HEK293 (cell line): ENCODE measurements at regions not wholly inside any gene's neighbourhood (a gene's known extent, or its start where the extent isn't known, plus 50 kb on each side); places are given as distances from the start of the nearest gene placed in this dataset.
"Not testable (repeated sequence)": the region's sequence is repeated elsewhere in the genome, so short reads cannot be mapped to it uniquely, and the experiment has no call there.

Experiments used
- CTCF ChIP-seq: fragments of 450-650 bp; formaldehyde crosslinking; IDR thresholded peaks from 2 replicates; pipeline ENCODE4 v1.5.1; 2016; ENCODE audit warnings: missing biosample characterization, missing genetic modification characterization
- ZBTB10 ChIP-seq: fragments of 450-650 bp; formaldehyde crosslinking; IDR thresholded peaks from 2 replicates; pipeline ENCODE4 v1.5.1; 2016; ENCODE audit warnings: missing biosample characterization, missing genetic modification characterization
- ZBTB7A ChIP-seq: fragments of 450-650 bp; formaldehyde crosslinking; IDR thresholded peaks from 2 replicates; pipeline ENCODE4 v1.5.1; 2016; ENCODE audit warnings: low read depth, missing biosample characterization, missing genetic modification characterization
- ZFP69B ChIP-seq: fragments of 450-650 bp; formaldehyde crosslinking; IDR thresholded peaks from 2 replicates; pipeline ENCODE4 v1.5.1; 2016; ENCODE audit warnings: missing biosample characterization, missing genetic modification characterization

DNA sequence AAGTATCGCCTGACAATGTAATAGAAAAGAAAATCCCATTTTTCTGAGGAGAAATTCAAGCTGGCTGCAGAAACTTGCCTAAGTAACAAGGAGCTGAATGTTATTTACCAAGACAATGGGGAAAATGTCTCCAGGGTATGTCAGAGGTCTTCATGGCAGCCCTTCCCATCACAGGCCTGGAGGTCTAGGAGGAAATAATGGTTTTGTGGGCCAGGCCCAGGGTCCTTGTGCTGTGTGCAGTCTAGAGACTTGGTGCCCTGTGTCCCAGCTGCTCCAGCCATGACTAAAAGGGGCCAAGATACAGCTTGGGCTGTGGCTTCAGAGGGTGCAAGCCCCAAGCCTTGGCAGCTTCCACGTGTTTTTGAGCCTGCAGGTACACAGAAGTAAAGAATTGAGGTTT, 120.5 kb upstream of the PKP2 start:
- not testable (repeated sequence) for TF ChIP-seq CTCF, ZBTB7A, ZFP69B, ZBTB10 (tag by site-specific recombination)
